ENCODE measurements at regions not wholly inside any gene's neighbourhood (a gene's known extent, or its start where the extent isn't known, plus 50 kb on each side); places are given as distances from the start of the nearest gene placed in this dataset.

- Histone ChIP-seq H3K27ac (no peak overlapping the region), H3K9me3 (peaks cover 0 to 6% of the 10 kb centered on the region in 2 donors), H3K27me3 (no peaks in the 10 kb centered on the region), H3K4me1 (no peaks in the 10 kb centered on the region), H3K36me3 (no peaks in the 10 kb centered on the region), H3K4me3 (no peak overlapping the region)
- no peak for TF ChIP-seq CTCF (IDR thresholded peaks at IDR 0.05)
- DNase-seq (ENCODE audit: low spot score) = no peak
Observed at GRCh38 chr16:8109510-8110369, 480.6 kb downstream of the TMEM114 start.

- no peak overlapping the region for H3K27ac ChIP-seq
Observed at GRCh38 chr16:8108991-8109509, 481.3 kb downstream of the TMEM114 start.

GRCh38 chr16:8107296-8107695 is 483.0 kb downstream of the TMEM114 start:
- H3K4me1 ChIP-seq = no peaks in the 10 kb centered on the region
- H3K9me3 ChIP-seq = no peaks in the 10 kb centered on the region
- H3K27ac ChIP-seq = no peak overlapping the region
- no peak for DNase-seq (ENCODE audit: low spot score)
- no peaks in the 10 kb centered on the region for H3K27me3 ChIP-seq
- no peak for TF ChIP-seq CTCF (IDR thresholded peaks at IDR 0.05)
- no peak overlapping the region for H3K4me3 ChIP-seq
- H3K36me3 ChIP-seq = no peaks in the 10 kb centered on the region

More at GRCh38 chr16:8108991-8109509, 481.3 kb downstream of the TMEM114 start:
- no peak for DNase-seq (ENCODE audit: low spot score)
- Histone ChIP-seq H3K4me3 (no peak overlapping the region), H3K4me1 (no peaks in the 10 kb centered on the region), H3K27me3 (no peaks in the 10 kb centered on the region), H3K36me3 (no peaks in the 10 kb centered on the region), H3K9me3 (peaks cover 0 to 6% of the 10 kb centered on the region in 2 donors)
- TF ChIP-seq CTCF (IDR thresholded peaks at IDR 0.05) = no peak

GRCh38 chr16:8103649-8104289 is 486.5 kb downstream of the TMEM114 start:
- H3K36me3 ChIP-seq = no peaks in the 10 kb centered on the region
- no peak overlapping the region for H3K27ac ChIP-seq
- no peaks in the 10 kb centered on the region for H3K4me1 ChIP-seq
- H3K27me3 ChIP-seq = no peaks in the 10 kb centered on the region
- no peak for DNase-seq (ENCODE audit: low spot score)
- no peaks in the 10 kb centered on the region for H3K9me3 ChIP-seq
- no peak for TF ChIP-seq CTCF (IDR thresholded peaks at IDR 0.05)
- no peak overlapping the region for H3K4me3 ChIP-seq

GRCh38 chr16:8099586-8099985 is 490.7 kb downstream of the TMEM114 start:
- Histone ChIP-seq H3K27me3 (no peaks in the 10 kb centered on the region), H3K4me1 (no peaks in the 10 kb centered on the region), H3K36me3 (no peaks in the 10 kb centered on the region), H3K27ac (no peak overlapping the region), H3K4me3 (no peak overlapping the region), H3K9me3 (no peaks in the 10 kb centered on the region)
- TF ChIP-seq CTCF (IDR thresholded peaks at IDR 0.05) = no peak
- DNase-seq (ENCODE audit: low spot score) = no peak
